ENCODE measurements at regions not wholly inside any gene's neighbourhood (a gene's known extent, or its start where the extent isn't known, plus 50 kb on each side); places are given as distances from the start of the nearest gene placed in this dataset.
A peak's percentile ranks its signal among the peaks of the same experiment; 100 is the strongest.

DNA sequence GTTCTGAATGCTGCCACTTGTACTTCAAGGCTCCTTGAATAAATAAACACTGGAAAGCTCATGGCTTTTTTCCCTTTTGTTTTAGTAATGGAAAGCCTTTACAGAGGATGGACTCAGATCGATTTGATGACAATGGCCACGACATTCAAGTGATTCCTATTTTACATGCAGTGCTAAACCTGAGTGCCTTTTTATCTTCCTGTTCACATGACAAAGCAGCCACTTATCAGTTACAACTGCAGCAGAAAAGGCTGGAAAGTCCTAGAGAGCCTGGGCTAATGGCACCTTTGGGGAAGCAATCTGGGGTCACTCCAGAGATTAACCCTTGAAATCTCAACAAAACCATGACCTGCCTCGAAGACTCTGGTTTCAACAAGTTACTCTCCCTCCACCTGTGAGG is 249.0 kb upstream of the AUTS2 start:
- Histone ChIP-seq H3K4me2 (peak overlapping the region; percentile 24; the same call in 1 of the 2 replicates), H3K79me2 (replicated peaks; ENCODE audit: insufficient read depth) (no peaks in the 10 kb centered on the region), H3F3A (replicated peaks; ENCODE audit: low read depth) (no peaks in the 10 kb centered on the region), H3K27ac (ENCODE audit: low read depth) (no peak overlapping the region), H3K27me3 (ENCODE audit: insufficient read depth) (no peaks in the 10 kb centered on the region), H3K4me1 (ENCODE audit: insufficient read depth) (peaks cover 7% of the 10 kb centered on the region; the same call in 1 of the 2 replicates), H3K36me3 (ENCODE audit: insufficient read depth) (no peaks in the 10 kb centered on the region), H3K9me2 (ENCODE audit: insufficient read depth) (no peaks in the 10 kb centered on the region), H3K4me3 (no peak overlapping the region), H4K20me1 (replicated peaks; ENCODE audit: insufficient read depth) (no peaks in the 10 kb centered on the region; the same call in 1 of the 2 replicates), H2AFZ (peak overlapping the region; percentile 2; the same call in 1 of the 2 replicates)
- TF ChIP-seq JUNB (IDR thresholded peaks at IDR 0.05; ENCODE audit: unreplicated experiment) = no peak
- no peak for TF ChIP-seq EZH2phosphoT487 (IDR thresholded peaks at IDR 0.05; ENCODE audit: unreplicated experiment)
- no peak for TF ChIP-seq ZNF114 (CRISPR knock-in tag; IDR thresholded peaks at IDR 0.05)
- no peak for TF ChIP-seq CREB1 (CRISPR knock-in tag; IDR thresholded peaks at IDR 0.05; ENCODE audit: low read depth)
- no peak for TF ChIP-seq NANOG (IDR thresholded peaks at IDR 0.05; ENCODE audit: borderline replicate concordance)
- DNase-seq (ENCODE audit: low spot score) (peak; percentile 36), ATAC-seq (no peak)
- Mint-ChIP-seq H3K4me1 (no peaks in the 10 kb centered on the region), H3K27me3 (ENCODE audit: insufficient read depth, low read depth, poor library complexity) (no peaks in the 10 kb centered on the region), H3K27ac (no peak overlapping the region), H3K9me3 (peaks cover 95% of the 10 kb centered on the region), H3K36me3 (ENCODE audit: low read depth) (peaks cover 16% of the 10 kb centered on the region), H3K4me3 (no peak overlapping the region)

DNA sequence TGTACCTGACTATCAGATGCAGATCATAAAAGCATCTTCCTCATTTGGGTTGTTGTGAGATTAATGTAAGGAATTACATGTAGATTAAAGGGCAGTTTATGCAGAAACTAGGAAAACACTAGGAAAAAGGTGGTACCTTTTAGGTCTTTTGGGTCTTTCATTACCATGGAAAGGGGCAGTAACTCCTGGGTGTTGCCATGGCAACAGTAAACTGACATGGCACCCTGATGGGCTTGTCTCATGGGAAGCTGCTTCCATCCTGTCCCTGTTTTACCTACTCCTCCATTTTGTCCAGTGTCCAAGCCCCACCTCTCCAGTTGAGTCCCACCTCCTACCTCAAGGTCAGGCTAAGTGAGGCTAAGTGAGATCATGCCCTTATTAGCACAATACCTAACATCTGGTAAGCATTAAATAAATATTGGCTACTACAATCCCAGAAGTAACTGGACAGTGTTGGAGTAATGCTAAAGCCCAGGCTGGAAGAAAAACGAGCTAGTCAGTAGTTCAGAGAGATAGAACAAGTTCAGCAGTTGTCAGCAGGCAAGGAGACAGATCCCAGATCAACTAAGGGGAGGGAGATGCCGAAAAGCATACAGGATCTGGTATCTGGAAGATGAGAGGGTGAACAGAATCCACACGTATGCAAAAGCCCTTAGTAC is 240.0 kb upstream of the AUTS2 start:
- Histone ChIP-seq H3F3A (replicated peaks; ENCODE audit: low read depth) (no peaks in the 10 kb centered on the region), H3K27ac (ENCODE audit: low read depth) (no peak overlapping the region), H3K4me2 (no peak overlapping the region), H3K27me3 (ENCODE audit: insufficient read depth) (no peaks in the 10 kb centered on the region), H3K36me3 (ENCODE audit: insufficient read depth) (no peaks in the 10 kb centered on the region), H2AFZ (no peak overlapping the region), H3K4me1 (ENCODE audit: insufficient read depth) (no peaks in the 10 kb centered on the region), H3K4me3 (no peak overlapping the region), H3K9me2 (ENCODE audit: insufficient read depth) (no peaks in the 10 kb centered on the region), H4K20me1 (replicated peaks; ENCODE audit: insufficient read depth) (no peaks in the 10 kb centered on the region), H3K79me2 (replicated peaks; ENCODE audit: insufficient read depth) (no peaks in the 10 kb centered on the region)
- no peak overlapping the region for H3K4me3 Mint-ChIP-seq
- no peak for TF ChIP-seq ZNF331 (CRISPR knock-in tag; IDR thresholded peaks at IDR 0.05; ENCODE audit: low read depth)
- no peak for TF ChIP-seq EZH2phosphoT487 (IDR thresholded peaks at IDR 0.05; ENCODE audit: unreplicated experiment)
- TF ChIP-seq ZNF114 (CRISPR knock-in tag; IDR thresholded peaks at IDR 0.05) = no peak
- TF ChIP-seq NANOG (IDR thresholded peaks at IDR 0.05; ENCODE audit: borderline replicate concordance) = no peak
- TF ChIP-seq JUNB (IDR thresholded peaks at IDR 0.05; ENCODE audit: unreplicated experiment) = no peak
- DNase-seq (ENCODE audit: low spot score) (peak; percentile 19), ATAC-seq (no peak)
- H3K27me3 Mint-ChIP-seq (ENCODE audit: insufficient read depth, low read depth, poor library complexity) = no peaks in the 10 kb centered on the region
- H3K27ac Mint-ChIP-seq = no peak overlapping the region
- no peaks in the 10 kb centered on the region for H3K4me1 Mint-ChIP-seq
- H3K36me3 Mint-ChIP-seq (ENCODE audit: low read depth) = peaks cover 19% of the 10 kb centered on the region; the same call in 2 of the 3 replicates
- peaks cover 88% of the 10 kb centered on the region for H3K9me3 Mint-ChIP-seq

DNA sequence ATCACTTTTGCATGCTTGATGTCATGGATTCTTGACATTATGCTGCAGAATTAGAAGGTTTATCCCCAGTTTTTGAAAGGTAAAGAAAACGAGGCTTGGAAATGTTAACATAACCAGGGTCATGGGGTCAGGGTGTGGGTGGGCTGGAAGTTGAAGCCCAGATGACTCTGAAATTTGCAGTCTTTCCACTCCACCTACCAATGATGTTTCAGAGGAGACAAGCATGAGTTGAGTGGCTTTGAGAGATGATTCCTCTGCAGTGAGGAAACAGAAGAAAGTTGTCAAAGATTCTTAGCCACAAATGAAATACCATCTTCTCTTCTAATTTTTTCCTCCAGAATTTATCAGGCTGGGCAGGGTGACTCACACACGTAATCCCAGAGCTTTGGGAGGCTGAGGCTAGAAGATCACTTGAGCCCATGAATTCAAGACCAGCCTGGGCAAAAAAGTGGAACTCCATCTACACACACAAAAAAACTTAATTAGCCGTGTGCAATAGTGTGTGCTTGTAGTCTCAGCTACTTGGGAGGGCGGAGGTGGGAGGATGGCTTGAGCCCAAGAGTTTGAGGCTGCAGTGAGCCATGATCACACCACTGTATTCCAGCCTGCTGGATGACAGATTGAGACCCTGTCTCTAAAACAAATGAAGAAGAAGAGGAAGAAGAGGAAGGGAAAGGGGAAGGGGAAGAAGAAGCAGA is 239.1 kb upstream of the AUTS2 start:
- Mint-ChIP-seq H3K4me1 (no peaks in the 10 kb centered on the region), H3K27me3 (ENCODE audit: insufficient read depth, low read depth, poor library complexity) (no peaks in the 10 kb centered on the region), H3K4me3 (no peak overlapping the region), H3K27ac (no peak overlapping the region), H3K36me3 (ENCODE audit: low read depth) (peaks cover 19% of the 10 kb centered on the region; the same call in 2 of the 3 replicates), H3K9me3 (peaks cover 86% of the 10 kb centered on the region)
- Histone ChIP-seq H3K79me2 (replicated peaks; ENCODE audit: insufficient read depth) (no peaks in the 10 kb centered on the region), H4K20me1 (replicated peaks; ENCODE audit: insufficient read depth) (no peaks in the 10 kb centered on the region), H3K4me1 (ENCODE audit: insufficient read depth) (no peaks in the 10 kb centered on the region), H2AFZ (no peak overlapping the region), H3K27ac (ENCODE audit: low read depth) (no peak overlapping the region), H3K27me3 (ENCODE audit: insufficient read depth) (no peaks in the 10 kb centered on the region), H3F3A (replicated peaks; ENCODE audit: low read depth) (no peaks in the 10 kb centered on the region), H3K4me3 (no peak overlapping the region), H3K9me2 (ENCODE audit: insufficient read depth) (no peaks in the 10 kb centered on the region), H3K4me2 (no peak overlapping the region), H3K36me3 (ENCODE audit: insufficient read depth) (no peaks in the 10 kb centered on the region)
- ATAC-seq (no peak), DNase-seq (ENCODE audit: low spot score) (no peak)
- TF ChIP-seq ZNF114 (CRISPR knock-in tag; IDR thresholded peaks at IDR 0.05) (no peak), ZNF331 (CRISPR knock-in tag; IDR thresholded peaks at IDR 0.05; ENCODE audit: low read depth) (no peak), NANOG (IDR thresholded peaks at IDR 0.05; ENCODE audit: borderline replicate concordance) (no peak), STAT1 (IDR thresholded peaks at IDR 0.05; ENCODE audit: unreplicated experiment) (no peak), EZH2phosphoT487 (IDR thresholded peaks at IDR 0.05; ENCODE audit: unreplicated experiment) (no peak), CTCF (conservative IDR thresholded peaks at IDR 0.05; ENCODE audit: low read depth in 2 of 2) (no peak), EZH2 (IDR thresholded peaks at IDR 0.05; ENCODE audit: low read depth, unreplicated experiment) (no peak), CREB1 (CRISPR knock-in tag; IDR thresholded peaks at IDR 0.05; ENCODE audit: low read depth) (no peak), JUNB (IDR thresholded peaks at IDR 0.05; ENCODE audit: unreplicated experiment) (no peak)
- TF ChIP-seq, protein P1, sequence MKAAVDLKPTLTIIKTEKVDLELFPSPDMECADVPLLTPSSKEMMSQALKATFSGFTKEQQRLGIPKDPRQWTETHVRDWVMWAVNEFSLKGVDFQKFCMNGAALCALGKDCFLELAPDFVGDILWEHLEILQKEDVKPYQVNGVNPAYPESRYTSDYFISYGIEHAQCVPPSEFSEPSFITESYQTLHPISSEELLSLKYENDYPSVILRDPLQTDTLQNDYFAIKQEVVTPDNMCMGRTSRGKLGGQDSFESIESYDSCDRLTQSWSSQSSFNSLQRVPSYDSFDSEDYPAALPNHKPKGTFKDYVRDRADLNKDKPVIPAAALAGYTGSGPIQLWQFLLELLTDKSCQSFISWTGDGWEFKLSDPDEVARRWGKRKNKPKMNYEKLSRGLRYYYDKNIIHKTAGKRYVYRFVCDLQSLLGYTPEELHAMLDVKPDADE (IDR thresholded peaks at IDR 0.05) = no peak
